H4 (cell line): ENCODE measurements at regions not wholly inside any gene's neighbourhood (a gene's known extent, or its start where the extent isn't known, plus 50 kb on each side); places are given as distances from the start of the nearest gene placed in this dataset.

Experiments used
- DNase-seq: peaks from one replicate; pipeline ENCODE4 v3.0.0-alpha.2; 2015; ENCODE audit warnings: low spot score

DNA sequence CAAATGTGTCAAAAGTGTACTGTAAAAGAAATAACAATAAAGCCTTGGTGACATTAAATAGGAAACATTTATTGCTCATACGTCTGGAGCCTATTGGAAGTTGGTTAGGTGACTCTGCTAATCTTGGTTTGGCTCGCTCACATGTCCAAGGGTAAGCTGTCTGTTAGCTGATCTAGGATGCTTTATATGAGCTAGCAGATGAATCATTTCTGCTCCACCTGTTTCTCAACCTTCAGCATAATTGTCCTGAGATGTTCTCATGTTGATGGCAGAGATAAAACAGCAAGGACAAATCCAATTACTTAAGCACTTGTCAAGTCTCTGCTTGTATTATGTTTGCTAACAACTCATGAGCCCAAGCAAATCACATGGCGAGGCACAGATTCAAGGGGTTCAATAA is 56.0 kb upstream of the CD53 start:
- no peak for DNase-seq

DNA sequence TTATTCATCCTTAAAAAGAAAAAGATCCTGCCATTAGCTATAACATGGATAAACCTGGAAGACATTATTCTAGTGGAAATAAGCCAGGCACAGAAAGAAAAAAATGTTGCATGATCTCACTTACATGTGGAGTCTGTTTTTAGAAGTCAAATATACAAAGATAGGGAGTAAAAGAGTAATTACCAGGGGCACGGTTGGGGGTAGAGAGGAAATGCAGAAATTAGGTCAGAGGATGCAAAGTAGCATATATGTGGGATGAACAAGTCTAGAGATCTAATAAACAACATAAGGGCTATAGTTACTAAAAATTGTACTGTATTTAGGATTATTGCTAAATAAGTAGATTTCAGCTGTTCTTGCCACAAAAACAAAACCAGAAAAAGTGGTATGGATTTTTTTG is 61.4 kb upstream of the CD53 start:
- DNase-seq, result no peak

DNA sequence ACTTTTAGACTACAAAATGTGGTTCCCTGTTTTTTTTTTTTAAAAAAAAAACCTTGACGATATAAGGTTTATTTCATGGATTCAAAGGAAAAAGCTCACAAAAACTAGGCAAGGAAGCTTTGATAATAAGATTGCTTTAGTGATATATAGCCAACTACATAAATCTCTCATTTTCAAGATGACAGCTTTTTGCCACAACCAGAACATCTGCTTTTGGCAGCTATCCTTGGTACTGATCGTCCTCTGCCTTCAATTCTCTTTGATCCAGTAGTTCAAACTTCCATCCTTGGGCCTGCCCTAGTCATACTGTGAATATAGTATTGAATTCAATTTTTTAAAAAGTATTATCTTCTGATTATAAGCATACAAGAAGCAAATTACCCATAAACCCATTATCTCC is 72.9 kb upstream of the CD53 start:
- no peak for DNase-seq

DNA sequence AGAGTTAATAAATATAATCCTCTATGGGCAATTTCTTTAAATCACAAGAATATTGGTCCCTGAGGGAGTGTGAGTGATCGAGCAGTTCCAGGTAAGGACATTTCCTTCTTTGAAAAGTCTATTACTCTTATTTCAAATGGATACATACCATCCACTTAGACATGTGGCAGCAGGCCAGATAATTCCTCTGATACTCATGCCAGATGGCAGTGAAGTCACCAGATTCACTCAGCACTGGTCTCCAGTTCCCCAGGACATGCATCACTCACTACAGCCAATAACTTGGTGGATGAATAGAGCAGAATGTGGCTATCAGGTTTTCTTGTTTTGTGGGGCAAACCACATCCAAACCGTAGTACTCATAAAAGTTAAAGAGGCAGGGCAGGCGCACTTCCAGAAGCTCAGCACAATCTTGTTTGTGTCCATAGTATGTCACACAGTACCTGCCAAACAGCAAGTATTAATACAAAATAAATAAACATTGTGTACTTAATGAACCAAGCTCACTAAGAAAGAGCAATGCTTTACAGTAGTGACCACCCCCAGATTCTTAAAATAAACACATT is 74.2 kb upstream of the CD53 start:
- no peak for DNase-seq

DNA sequence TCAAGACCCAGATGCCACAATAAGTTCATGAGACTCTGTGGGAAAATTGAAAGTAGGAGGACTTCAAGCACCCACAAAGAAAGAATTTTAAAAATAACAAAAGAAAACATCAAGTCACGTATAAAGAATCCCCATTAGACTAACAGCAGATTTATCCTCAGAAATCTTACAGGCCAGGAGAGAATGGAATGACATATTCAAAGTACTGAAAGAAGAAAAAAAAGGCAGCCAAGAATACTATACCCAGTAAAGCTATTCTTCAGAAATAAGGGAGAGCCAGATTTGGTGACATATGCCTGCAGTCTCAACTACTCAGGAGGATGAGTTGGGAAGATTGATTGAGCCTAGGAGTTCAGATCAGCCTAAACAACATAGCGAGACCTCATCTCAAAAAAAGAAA is 84.3 kb upstream of the CD53 start:
- no peak for DNase-seq

DNA sequence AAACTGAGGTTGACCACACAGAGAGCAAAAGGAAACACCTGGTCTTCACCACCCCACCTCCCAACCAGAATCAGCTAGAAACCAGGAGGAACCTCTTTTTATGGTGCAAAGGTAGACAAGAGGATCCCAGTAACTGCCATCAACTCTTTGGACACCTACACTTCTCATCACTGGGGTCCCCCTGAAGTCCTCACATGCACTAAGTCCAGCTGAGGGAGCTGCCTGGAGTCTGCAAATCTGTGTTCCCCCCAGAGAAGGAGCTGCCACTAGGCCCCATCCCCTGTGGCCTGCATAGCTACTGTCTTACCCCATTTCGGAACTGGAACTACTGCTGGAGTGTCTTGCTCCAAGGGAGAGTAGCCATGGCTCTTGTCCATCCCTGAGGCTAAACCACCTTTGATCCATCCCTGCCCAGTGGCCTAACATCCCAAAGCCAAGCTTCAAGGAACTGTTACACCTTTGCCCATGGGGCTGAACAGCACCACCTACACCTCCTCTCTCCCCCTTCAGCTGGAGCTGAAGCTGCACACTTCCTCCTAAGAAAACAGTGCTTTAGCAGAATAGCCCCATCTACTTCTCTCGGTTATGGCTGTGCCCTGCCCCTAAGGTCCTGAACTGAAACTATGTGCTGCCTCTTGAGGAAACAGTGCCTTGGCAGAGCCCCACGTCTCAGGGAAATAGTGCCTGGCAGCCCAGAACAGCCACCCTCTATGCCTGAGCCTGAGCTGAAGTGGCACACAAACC is 85.4 kb upstream of the CD53 start:
- no peak for DNase-seq

DNA sequence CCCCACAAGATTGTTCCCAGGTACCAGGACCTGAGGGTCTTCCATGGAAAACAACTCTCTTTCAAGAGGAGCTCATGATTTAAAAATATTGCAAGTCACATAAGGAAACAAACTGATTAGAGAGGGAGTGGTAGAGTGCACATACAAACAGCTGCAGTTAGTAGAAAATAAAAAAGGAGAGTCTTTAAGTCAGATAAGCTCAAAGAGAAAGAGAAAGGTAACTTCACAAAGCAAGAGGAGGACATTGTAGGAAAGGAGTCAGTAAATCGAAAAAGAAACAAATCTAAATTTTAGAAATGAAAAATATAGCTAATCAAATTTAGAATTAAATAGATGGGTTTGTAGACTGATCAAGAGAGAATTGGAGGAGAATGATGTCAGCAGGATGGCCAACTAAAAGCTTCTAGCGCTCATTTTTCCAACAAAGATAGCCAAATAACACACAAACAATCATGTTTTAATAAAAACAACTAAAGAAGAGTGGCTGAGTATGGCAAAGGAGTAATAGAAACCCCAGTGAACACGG is 86.1 kb upstream of the CD53 start:
- DNase-seq, result no peak

DNA sequence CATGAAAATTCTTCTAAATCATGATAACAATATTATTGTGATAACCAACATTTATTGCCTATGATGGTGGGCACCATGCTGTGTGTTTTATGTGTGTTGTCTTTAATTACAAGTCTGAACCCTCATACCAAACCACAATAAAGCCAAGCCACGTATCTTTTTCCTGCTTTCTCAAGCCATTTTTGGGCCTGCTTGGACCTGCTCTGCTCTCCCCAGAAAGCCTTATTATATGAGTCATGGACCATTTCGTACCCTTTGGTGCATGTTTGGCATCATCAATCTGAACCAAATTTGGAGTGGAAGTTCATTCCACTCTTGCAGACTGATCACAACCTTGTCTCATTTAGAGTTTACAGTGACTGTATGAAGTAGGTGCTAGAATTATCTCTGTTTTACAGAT is 87.3 kb upstream of the CD53 start:
- DNase-seq, result no peak

DNA sequence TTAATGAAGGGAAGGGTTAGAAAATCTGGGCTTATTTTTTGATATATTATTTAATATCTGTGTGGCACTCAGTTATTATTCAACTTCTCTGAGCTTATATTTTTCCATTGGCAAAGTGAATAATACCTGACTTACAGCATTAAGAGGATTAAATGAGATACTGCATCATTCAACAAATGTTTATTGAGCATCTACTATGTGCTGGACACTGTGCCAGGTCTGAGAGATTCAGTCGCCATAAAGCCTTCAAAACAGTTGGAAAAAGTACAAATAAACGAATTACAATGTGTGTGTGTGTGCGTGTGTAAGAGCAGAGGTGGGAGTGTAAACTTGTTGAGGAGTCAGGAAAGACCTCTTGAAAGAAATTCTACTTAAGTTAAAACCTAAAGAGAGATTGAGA is 87.9 kb upstream of the CD53 start:
- no peak for DNase-seq

DNA sequence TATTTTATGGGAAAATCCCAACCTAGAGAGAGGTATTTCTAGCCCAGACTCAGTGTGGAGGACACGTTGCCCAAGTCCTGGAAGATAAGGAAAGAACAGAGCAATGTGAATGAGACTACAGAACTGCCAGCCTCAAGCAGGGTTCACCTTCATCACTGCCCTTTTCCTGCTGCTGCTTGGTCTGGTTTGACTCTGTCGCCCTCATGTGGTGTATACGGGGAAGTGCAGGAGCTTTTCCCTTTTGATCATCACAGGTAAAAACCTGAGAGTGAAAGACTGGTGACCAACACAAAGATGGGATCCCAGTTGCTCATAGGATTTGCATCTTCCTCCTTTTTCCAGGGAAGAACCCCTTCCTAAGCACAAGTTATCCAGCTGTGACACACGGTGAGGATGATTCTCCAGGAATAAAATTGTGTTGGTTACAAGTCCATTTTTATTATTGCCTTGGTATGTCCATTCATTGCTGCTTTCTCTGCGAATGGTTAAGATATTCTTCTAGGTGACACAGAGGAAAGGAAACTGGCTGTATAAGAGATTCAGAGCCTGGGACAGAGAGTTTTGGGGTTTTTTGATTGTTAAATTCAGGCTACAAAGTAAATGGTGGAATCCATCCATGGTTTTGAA is 89.5 kb upstream of the CD53 start:
- DNase-seq, result peak; percentile 53

DNA sequence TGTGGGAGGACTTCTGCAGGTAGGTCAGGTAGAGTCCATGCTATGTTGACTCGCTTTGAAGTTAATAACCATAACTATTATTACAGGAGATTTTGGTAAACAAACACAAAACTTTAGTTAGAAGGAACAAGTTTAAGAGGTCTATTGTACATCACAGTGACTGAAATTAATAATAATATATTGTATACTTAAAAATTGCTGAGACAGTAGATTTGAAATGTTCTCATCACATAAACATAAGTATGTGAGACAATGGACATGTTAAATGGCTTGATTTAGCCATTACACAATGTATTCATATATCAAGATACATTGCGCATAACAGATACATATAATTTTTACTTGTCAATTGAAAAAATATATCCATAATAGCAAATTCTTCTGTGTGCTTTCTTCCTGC is 91.4 kb upstream of the CD53 start:
- no peak for DNase-seq

DNA sequence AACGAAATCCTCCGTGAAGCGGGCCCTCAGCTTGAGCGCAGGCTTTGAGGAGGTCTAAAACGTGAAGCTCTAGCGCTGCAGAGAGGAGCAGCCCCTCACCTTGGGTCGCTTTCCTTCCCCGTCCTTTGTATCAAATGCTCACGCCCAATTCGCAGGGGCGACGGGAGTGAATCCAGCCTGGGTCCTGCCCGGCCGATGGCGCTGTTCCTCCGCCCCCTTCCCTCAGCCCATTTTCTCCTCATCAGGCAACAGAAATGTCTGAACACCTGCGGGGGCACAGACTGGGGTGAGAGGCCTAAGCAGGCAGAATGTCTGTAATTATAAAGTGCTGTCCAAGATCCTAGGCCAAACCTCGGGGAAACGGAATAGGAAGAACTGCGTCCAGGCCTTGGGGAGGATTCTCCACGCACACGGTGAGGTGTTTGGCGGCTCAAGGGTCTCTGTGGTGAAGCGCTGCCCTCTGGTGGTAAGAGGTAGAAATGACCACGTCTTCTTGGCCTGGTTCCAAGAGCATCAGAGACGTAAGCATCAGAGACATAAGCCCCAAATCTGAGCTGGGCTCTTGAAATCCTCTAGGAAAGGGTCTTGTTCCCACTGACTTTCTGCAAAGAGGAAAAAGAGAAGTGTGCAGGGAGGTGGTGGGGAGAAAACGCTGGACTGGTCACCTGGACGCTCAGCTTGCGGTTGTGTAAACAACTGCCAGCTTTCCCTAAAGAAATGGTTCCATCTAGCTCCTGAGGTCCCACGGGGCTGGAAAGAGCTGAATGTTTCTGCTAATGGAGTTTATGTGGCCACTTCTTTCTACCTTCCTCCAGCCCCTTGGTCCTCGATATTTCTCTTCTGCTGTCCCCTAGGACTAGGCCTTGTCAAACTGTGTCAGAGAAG is 92.1 kb upstream of the CD53 start:
- DNase-seq, result peak; percentile 69

DNA sequence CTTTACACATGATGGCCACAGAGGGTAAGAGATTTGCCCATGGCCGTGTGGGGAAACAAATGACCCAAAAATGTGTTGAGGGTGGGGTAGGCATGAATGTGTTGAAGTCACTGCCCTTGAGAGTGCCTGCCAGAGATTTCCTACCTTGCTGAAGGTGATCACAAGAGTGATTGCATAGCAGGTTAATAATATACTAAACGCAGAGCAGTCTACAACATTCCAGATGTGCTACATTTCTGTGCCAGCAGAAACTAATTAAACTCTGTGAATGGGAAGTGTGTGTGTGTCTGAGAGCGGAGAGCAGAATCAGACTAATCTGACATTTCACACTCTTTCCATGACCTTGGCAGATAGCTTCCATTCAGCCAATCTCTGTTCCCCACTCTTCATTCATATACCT is 93.3 kb upstream of the CD53 start:
- DNase-seq, result no peak

DNA sequence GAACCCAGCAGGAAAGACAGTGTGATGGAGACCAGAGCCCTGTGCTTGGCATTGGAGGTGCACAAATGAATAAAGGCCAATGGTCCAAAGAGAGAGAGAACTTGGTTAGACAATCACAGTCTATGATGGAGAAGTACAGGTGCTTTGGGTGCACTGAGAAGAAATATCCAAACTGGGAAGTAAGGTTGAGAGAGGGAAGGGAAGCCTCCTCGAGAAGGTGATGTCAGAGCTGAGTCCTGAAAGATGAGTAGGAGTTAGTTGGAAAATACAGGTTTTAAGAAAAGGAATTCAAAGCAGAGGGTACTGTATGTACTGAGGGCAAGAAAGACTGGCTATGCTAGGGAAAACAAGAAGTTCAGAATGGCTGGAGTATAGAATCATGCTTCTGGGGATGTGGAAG is 94.1 kb upstream of the CD53 start:
- no peak for DNase-seq

DNA sequence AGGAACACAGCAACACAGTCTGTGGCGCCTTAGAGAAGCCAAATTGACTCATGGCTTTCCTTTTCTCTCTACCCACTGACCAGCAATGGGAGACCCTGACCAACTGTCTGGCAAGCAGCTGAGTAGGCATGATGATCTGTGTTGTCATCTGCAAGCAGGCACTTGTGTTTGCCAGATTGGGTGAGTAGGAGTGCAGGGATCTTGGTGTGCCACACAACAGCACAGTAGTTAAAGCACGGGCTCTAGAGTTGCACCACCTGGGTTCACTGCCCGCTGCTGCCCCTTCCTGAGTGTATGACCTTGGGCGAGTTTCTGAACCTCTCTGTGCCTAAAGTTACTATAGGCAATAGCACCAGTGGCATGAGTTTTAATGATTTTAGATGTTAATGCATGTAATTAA is 95.7 kb upstream of the CD53 start:
- no peak for DNase-seq

DNA sequence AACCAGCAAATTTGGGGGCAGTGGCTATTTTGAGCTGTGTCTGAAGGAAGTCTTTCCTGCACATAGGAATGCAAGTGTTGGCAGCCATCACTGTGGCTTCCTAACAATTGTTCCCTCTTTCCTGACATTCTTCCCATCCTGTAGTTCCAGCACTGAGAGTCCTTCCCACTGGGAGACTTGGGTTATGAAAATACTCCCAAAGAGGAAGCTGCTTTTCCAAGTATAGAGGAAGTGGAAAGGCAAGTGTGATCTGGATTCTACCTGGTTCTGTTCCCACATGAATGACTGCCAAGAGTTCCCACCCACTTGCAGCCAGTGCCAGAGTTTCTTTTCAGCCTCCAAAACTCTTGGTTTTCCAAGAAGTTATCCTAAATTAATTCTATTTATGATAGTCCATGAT is 98.5 kb upstream of the CD53 start:
- DNase-seq, result no peak

DNA sequence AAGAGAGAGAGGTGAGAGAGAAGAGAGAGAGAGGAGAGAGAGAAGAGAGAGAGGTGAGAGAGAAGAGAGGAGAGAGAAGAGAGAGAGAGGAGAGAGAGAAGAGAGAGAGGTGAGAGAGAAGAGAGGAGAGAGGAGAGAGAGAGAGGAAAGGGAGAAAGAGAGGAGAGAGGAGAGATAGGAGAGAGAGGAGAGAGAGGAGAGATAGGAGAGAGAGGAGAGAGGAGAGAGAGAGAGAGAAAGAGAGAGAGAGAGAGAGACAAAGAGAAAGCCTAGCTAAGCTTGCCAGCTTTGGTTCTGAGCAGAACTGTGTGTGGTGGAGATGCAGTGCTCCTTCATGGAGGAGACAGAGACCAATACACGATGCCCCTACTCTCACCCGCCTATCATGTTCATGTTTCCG is 99.1 kb upstream of the KCNA3 start:
- DNase-seq, result no peak

DNA sequence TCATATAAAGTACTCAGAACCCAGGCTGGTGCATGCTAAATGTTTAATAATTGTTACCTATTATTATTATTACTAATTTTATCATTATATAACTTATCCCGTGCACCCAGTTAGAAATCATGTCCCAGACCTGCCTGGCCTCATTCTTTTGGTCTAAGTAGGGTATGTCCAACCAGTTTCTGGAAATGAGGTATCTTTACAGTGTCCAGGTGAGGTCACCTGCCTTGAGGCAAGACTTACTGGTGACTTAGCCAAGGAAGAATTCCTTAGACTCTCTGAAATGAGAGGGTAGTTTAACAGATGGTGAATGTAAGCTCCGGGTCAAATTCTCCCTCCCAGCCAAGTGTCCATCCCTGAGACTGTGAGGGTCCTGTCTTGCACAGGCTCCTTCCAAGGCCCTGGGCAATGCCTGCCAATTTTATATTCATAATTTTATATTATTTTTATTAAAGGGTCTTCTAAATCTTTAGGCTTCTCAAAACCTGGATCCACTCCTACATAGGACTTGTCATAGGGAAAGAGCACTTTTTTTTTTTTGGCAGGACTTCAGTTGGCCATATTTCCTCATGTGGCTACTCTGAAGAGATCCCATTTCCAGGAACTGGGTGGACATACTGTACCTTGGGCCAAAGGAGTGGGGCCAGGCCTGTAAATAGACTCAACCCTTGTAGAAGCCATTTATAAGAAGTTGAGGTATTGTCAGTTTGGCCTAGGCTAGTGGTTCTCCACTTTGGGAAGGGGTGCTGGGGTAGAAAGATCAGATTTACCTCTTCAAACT is 96.7 kb upstream of the KCNA3 start:
- DNase-seq, result no peak

DNA sequence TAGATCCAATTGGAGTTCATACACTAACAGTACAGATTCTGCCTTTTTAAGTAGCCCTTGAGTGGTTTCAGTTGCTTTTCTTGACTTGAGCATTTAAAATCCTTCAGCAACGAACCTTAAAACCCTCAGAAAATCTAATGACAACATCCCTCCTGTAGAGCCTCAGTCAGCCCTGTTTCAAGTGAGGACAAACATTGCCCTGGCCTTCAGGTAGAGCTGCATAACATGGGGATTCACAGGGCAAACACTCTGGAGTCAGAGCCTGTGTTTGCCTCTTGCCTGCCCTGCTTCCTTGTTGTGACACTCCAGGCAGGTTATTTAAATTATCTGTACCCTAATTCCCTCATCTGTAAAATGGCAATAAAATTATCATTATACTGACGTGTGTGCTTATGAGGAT is 96.1 kb upstream of the KCNA3 start:
- DNase-seq, result no peak

DNA sequence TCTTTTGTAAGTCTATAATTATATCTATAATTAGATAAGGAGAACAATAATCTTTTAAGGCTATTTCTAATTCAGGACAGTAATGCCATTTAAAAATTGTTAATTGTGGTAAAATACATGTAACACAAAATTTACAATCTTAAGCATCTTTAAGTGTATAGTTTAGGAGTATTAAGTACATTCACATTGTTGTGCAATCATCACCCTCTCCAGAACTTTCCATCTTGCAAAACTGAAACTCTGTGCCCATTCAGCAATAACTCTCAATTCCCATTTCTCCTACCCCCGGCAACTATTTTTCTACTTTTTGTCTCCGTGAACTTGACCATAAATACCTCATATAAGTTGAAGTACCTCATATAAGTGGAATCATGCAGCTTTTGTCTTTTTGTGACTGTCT is 93.9 kb upstream of the KCNA3 start:
- DNase-seq, result no peak

DNA sequence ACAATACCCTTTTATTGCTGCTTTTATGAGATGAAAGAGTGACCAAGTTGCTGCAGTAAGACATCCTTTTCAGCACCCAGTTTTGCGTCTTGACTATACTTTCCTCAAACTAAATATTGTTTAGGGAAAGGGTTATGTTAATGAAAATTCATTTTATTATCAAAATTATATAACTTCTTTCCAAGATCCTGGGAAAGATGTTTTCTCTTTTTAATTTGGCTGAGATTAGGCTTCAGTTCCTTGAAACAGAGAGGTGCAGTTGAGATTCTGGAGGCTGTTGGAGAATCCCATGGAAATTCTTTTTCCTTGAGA is 91.6 kb upstream of the KCNA3 start:
- DNase-seq, result no peak
